ENCODE measurements at regions not wholly inside any gene's neighbourhood (a gene's known extent, or its start where the extent isn't known, plus 50 kb on each side); places are given as distances from the start of the nearest gene placed in this dataset.
A peak's percentile ranks its signal among the peaks of the same experiment; 100 is the strongest.
"Not testable (repeated sequence)": the region's sequence is repeated elsewhere in the genome, so short reads cannot be mapped to it uniquely, and the experiment has no call there.

DNA sequence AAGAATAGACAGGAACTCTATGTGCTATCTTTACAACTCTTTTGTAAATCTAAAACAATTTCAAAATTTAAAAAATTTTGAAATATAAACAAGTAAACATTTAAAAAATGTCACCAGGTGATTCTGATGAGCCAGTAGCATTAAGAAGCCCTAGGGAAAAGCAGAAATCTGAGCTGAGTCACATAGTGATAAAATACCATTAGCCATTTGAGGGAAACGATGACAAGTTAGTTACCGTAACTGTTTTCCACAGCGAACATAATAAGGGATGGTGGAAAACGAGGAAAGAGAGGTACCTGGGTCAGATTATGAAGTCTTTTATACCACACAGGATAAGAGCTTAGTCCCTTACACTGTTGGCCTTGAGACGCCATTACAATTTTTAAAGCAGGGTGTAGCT, 55.5 kb downstream of the PRR15 start:
- no peak for DNase-seq (ENCODE audit: low read depth)

DNA sequence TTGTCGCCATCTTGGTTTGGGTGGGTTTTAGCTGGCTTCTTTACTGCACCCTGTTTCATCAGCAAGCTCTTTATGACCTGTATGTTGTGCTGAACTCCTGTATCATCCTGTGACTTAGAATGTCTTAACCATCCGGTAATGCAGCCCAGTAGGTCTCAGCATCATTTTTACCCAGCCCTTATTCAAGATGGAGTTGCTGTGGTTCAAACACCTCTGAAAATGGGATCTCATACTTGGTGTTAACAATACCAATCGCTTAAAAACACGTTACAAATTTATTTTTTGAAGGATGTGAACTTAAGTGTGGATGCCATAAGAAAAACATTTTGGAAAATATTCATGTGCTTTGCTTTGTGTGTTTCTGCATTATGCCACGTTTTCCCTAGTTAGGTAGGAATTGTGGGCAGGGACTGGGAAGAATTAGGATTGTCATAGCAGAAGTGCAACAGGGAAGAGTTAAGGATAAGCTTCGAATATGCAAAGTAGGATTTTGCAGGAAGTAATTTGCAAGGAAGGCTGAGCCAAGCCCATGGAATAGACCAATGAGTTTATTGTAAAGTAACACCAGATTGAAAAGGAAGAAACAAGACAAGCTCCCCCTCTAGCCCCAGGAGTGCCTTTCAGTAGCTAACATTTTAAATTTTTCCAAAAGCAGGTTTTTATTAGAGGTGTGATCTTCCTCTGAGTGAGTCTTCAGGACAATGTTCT, 56.4 kb downstream of the PRR15 start:
- DNase-seq (ENCODE audit: low read depth), result no peak

DNA sequence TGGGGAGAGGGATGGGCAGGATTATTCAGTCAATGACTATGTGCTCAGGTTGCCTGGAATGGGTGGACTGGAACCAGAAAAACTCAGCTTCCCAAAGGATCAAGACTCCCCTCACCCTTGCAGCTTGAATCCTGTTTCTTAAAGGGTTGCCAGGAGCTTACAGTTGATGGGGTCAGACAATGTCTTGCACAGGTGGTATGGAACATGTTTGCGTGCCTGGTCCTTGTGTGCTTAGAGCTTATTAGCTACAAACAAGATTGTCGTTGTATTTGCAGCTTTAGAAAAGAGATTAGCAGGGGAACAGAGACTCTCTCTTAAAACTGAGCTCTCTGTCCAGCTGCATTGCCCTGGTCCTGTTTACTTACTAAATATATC, 56.9 kb downstream of the PRR15 start:
- no peak for DNase-seq (ENCODE audit: low read depth)

DNA sequence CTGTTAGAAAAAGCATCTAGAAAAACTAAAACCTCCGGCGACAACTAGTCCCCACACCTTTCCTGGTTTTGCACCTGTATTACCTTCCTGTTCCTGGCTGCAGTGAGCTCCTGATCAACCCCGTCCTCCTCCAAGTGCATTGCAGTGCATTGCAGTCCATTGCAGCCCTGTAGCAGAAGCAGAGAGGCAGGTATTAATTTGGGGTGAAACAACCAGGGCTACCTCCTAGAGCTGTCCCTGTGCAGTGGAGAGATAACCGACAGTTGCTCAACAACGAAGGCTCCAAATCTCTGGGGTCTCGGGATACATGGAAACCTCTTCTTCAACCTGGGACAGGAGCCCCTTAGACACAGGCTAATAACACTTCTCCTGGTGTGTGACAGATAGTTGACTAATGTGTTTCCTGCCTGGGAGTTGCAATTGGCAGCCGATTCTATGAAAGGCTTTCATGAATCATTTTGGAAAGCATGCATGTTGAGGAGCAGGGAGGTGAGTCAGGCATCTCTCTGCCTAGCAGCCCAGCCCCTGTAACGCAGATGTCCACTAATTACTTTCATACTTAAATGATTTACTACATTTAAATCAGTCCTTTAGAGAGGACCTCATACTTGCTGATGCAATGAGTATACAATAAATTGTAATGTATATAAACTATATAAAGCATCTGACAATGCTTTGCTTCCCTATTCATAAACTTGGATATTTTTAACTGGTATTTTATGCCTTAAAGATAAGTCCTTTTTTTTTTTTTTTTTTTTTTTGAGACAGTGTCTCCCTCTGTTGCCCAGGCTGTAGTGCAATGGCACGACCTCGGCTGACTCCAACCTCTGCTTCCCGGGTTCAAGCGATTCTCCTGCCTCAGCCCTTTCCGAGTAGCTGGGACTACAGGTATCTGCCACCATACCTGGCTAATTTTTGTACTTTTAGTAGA, 59.0 kb downstream of the PRR15 start:
- DNase-seq (ENCODE audit: low read depth), result peak; percentile 95

DNA sequence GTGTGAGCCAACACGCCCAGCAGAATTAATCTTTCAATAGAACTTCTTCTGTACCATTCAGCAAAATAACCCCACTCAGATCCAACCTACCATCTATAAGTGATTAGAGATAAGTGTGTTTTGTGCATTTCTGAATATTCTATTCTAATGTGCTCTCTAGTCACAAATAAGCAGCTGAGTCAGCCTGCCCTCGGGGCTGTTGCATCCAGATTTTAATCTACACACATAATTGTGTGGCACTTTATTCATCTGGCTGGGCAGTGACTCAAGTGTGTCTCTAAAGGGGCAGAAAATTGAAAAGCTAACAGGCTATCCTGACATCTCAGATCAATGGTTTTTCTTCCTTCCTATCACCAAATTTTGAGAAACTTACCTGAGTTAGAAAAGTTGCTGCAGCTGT, 60.3 kb downstream of the PRR15 start:
- DNase-seq (ENCODE audit: low read depth), result no peak

DNA sequence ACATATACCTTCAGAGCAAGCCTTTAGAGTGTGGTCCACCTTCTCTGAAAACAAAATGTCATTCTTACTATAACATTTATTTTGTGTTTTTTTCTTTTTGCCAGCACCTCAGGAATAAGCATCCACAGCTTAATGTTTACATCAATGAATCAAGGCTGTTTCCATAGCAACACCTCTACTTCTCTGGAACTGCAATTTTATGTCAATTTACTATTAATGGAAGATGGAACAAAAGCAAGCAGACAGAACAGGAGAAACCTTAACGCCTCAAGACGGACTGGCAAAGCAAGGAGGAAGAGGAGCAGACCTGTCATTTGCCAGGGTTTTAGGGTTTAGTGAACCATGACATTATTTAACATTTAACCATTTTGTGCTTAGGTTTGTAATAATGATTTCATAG, 63.1 kb downstream of the PRR15 start:
- no peak for DNase-seq (ENCODE audit: low read depth)

DNA sequence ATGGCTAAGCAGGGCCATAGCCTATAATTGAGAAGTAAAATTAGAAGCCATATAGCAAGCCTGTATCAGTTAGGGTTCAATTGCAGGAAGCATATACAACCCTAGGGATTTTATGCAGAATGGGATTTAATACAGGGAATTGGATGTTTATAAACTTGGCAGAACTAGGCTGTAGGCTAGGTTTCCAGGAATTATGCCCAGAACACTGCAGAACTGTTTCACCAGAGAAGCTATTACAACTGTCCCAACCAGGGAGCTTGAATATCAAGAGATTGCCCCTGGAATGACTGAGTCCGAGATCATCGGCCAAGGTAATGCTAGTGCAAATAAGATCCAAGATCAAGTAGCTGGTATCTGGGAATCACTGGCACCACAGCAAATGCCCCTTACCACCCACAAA, 64.0 kb downstream of the PRR15 start:
- no peak for DNase-seq (ENCODE audit: low read depth)

DNA sequence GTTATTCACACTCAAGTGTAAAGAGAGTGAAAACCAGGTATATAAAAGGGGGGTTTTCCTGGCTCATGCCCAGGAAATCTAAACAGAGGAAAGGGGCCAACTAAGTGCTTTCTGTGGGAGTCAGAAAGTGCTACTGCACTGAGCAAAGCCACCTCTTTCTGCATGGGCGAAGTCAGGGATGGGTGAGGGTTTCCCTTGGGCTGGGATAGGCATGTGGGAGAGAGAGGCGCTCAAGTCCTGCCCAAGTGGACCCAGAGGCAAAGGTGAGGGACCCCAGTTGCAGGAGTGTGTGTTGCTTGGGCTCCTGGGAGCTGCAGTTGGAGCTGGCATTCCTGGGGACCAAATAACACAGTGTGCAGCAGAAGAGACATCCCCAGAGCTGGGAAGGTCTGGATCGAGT, 65.9 kb downstream of the PRR15 start:
- DNase-seq (ENCODE audit: low read depth), result no peak

DNA sequence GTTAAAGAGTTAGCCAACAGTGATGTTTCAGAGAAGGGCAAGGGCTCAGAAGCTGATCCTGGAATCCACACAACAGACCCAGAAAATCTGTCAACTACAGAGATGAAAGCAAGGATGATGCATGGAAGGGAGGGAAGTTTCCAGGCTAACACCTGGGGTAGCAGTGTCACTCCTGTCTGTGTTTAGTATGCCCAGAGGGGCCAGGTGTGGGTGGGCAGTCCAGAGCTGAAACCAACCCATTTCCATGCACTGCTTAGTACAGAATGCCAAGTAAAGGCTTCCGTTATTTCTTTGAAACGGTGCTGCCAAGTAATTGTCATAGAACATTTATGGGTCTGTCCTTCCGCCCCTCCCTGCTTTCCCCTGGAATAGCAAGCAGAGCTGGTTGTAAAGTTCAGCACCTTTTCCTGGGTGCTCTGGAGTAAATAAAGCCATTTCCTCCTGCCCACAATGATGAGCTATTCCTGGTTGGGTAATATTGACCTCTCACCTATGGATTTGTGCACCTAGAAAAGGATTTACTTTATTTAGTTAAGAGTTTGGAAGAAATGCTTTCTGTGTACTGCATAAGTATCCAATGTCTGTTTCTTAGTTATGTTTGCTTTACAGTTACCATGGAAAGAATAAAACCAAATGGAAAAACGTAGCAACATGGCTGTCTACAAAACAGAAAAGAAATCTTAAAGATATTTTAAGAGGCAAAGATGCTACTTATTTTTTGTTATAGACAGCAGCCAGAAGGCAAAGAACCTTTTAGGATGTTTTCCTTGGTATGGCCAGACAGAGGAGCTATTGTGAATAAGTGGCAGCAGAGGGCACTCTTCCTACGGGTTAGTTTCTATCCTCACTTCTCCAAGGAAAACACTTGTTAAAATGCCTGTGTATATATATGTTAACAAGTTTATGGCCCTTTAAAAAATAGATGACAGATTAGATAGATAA, 71.7 kb downstream of the PRR15 start:
- peak; percentile 60 for DNase-seq (ENCODE audit: low read depth)

DNA sequence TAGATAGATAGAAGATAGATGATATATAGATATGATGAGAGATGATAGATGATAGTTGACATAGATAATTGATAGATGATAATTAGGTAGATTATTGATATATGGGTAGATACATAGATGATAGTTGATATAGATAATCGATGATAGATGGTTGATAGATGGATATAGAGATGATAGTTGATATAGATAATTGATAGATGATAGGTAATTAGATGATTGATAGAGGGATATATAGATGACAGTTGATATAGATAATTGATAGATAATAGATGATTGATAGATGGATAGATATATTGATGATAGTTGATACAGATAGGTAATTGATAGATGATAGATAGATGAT, 72.3 kb downstream of the PRR15 start:
- DNase-seq (ENCODE audit: low read depth), result no peak

DNA sequence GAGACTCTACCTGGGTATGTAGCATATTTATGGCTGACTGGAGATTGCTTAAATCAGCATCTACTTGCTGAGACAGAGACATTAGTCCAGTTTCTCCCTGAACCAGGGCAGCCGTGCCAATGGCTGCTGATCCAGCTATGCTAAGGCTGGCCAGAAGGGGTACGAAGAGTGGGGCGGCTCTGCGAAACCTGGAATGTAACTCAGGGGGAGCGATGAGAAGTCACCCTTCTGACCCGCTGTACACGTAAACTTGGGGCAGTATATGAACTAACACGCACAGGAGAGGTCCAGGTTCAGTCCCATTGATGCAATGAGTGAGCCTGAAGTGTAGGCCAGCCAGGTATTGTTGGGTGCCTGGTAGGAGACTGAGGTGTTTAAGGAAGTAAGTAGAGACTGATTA, 73.7 kb downstream of the PRR15 start:
- no peak for DNase-seq (ENCODE audit: low read depth)

DNA sequence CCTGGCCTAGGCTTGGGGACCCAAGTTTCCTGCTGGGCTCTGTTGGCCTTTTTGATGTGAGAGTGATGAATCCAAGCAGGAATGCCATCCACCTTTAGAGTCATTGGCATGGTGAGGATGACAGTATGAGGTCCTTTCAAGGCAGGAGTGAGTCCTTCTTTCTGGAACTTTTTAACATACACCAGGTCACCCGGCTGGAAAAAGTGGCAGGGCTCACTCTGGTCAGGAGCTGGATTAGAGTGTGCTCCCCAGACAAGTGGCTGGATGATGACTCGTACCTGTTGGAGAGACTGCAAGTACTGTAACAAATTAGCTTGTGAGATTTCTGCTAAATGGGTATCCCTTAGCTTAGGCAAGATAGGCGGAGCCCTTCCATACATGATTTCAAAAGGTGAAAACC, 75.2 kb downstream of the PRR15 start:
- DNase-seq (ENCODE audit: low read depth), result not testable (repeated sequence)

DNA sequence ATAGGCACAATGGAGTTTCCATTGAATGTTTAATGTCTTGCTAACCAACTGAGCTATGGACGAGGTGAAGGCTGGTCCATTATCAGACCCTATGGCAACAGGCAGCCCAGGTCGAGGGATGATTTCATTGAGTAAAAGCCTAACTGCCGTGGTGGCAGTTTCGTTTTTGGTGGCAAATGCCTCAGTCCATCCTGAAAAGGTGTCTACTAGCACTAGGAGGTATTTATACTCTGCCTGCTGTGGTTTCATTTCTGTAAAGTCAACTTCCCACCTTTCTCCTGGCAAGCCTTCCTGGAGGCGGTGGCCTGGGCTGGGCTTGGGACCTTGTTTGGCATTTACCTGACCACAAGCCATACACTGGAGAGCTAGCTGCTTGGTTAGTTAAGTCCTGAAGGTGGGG, 75.8 kb downstream of the PRR15 start:
- no peak for DNase-seq (ENCODE audit: low read depth)

DNA sequence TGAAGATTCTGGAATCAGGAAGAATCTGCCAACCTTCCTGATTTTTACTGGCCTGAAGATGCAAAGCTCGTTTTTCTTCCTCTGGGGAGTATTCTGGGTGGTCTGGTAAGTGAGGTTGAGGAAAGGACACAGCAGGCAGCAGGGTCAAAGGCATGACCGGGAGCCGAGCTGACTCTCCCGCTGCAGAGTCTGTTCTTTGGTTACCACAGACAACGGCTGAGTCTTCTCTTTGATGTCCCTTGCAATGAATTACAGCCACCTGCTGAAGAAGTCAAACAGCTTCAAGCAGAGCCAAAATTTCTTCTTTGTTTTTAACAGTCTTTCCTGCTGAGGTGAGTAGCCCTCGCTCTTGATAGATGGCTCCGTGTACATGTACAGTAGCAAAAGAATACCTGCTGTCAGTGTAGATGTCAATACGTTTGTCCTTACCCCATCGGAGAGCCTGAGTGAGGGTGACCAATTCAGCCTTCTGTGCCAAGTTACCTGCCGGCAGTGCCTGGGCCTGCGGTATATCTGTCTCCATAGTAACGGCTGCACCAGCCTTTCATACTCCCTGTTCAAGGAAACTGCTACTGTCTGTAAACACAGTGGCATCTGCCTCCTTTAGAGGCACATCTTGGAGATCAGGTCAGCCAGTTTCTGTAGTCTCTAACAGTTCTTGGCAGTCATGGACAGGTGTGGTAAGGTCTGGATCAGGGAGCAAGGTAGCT, 76.4 kb downstream of the PRR15 start:
- DNase-seq (ENCODE audit: low read depth), result no peak

DNA sequence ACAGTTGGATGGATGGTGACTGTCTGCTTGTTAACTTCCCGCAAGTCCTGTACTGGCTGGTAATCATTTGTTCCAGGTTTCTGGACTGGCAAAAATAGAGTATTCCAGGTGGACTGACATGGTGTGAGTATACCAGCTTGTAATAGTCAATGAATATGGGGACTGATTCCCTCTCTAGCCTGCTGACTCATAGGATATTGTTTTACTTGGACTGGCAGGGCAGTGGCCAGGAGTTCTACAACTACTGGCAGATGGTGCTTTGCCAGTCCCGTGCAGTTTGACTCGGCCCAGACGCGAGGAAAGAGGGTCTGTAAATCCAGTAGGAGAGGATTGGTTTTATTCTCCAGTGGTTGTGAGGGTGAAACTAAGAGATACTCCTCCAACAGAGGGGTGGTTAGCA, 78.0 kb downstream of the PRR15 start:
- DNase-seq (ENCODE audit: low read depth), result no peak

DNA sequence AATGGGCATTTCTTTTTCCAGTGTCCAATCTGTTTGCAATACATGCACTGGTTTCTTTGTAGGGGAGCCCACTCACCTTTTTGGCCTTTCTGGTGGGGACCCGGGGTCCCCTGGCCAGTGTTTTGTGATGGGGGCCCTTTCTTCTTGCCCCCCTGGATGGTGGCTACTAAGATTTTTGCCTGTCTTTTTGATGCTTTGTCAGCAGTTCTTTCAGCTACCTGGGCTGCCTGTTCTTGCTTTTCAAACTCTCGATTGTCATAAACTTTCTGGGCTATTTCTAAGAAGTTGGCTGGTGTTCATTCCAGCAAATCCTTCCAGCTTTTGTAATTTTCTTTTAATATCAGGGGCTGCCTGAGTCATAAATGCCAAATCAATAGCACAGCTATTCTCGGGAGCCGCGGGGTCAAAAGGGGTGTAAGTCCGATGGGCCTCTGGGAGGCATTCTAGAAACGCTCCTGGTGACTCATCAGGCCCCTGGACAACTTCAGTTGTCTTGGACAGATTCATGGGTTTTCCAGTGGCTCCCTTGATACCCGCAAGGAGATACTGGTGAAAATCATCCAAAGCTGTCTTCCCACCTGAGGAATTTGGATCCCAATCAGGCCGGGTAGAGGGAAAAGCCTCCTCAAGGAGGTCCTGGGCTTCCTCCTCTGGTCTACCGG, 79.0 kb downstream of the PRR15 start:
- DNase-seq (ENCODE audit: low read depth), result no peak

DNA sequence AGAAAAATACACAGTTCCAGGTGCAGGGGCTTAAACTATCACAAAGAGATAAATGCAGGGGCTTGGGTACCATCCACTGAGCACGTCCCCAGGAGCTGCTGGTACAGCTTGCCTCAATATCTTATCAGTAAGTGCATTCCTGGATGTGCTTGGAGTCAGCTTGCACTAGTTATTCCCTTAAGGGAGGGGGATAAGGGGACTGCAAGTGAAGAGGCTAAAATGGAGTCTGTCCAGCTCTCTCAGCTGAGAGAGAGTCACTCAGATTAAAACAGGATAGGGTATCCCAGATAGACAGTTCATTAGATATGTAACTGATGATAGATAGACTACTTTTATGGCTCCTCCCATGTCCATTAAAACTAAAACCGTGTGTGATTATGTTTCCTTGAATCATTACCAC, 82.5 kb downstream of the PRR15 start:
- DNase-seq (ENCODE audit: low read depth), result not testable (repeated sequence)

DNA sequence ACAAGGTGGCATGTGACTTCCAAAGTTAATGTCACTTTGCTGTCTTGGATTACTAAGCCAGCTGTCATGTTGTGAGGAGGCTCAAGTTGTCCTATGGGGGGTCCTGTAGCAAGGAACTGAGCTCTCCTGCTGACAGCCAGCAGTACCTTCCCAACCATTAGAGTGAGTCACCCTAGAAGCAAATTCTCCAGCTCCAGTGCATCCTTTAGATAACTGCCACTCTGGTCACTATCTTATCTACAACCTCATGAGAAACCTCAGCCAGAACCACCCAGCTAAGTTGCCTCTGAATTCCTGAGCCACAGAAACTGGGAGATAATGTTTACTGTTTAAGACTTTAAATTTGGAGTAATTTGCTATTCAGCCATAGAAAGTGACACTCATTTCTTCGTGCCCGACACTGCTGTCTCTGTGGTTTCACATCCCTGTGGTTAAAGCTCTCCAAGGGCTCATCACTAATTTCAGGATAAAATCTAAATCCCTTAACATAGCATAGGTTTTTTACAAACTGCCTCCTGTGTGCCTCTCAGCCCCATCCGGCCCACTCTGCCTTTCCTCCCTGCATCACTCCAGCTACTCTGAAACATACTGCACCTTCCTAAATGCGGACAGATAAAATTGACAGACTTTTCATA, 83.5 kb downstream of the PRR15 start:
- DNase-seq (ENCODE audit: low read depth), result no peak

DNA sequence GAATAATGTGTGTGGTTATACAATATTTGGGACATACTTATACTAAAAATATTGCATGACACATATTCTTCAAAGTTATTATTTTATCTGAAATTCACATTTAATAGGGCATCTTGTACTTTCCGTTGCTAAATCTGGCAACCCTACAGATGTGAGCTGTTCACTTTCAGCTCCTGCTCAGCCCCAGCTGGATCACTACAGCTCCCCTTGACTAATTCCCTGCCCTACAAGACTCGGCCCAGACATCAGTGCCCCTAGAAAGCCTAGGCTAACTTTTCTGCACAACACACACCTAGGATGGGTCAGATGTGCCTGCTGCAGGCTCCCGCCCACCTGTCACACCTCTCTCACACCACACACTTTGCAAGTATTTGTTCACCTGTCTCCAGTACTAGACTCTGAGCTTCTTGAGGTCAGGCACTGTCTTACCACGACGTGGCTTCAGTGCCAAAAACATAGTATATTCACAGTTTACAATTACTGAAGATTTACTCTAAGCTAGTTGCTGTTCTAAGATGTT, 84.1 kb downstream of the PRR15 start:
- not testable (repeated sequence) for DNase-seq (ENCODE audit: low read depth)

DNA sequence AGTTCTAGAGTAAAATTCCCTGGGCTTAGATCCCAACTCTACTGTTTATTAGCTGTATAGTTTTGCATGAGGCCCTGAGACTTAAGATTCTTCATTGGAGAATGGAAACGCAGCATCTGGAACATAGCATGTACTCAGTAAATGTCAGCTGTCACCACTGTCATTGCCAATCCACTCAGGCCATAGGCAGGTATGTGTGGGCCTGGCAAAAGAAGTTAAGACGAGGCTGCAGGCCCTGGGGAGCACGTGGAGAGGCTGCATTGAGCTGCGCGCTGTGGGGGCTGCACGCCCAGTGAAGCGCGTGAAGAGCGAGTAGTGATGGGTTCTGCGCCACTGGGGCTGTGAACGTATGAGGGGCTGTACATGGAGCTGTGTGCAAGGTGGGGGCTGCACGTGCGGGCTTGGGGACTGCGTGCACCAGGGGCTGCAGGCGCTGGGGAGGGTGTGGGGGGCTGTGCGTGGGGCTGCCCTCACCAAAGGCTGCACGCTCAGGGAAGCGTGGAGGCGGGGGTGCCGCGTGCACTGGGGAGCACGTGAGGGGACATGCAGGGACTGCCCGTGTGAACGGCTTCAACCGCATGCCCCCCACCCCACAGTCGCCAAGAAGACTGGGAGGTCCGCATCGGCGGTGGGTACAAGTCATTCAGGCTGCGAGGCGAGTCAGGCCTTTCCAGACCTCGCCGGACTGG, 85.5 kb downstream of the PRR15 start:
- no peak for DNase-seq (ENCODE audit: low read depth)

Measured in iris pigment epithelial cell (primary cell).